OCI-M2 (cell line): ENCODE measurements at regions not wholly inside any gene's neighbourhood (a gene's known extent, or its start where the extent isn't known, plus 50 kb on each side); places are given as distances from the start of the nearest gene placed in this dataset.
"Not testable (repeated sequence)": the region's sequence is repeated elsewhere in the genome, so short reads cannot be mapped to it uniquely, and the experiment has no call there.

Experiments used
- DNase-seq: peaks from one replicate; lab custom pipeline; 2025; ENCODE audit not compliant: unreplicated experiment; lab: John Stamatoyannopoulos, UW

DNA sequence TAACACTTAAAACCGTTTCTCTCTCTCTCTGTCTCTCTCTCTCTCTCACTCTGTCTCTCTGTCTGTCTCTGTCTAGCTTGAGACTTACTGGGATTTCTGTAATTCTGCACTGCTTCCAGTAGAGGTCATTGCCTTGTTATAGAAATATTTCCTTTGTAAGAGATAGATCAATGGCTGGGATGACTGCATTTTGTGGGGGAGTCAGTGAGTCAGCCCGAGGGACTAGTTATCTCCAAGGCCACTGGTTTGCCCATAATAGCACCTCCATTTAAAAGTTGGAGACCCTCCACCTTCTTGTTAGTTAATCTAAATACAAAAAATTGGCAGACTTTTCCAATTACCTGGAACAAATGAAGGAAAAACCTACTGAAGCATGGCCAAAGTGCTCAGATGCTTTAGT lies 547.2 kb downstream of the LRRC70 start:
- no peak for DNase-seq

DNA sequence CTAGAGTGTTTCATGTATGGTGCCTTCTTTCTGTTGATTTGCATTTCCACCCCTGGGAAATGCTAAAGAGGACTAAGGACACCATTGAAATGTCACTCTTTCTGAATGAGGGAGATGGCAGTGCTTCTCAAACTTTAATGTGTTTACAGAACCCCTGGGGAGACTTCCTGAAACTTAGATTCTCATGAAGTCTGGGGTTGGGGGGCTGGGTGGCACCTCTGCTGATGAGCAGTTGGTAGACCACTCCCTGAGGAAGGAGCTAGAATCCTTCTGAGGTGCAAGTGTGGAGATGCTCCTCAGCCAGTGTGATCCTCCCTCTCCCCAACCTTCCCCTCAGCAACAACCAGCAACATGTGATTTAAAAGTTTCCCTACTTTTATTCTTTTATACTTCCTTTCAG lies 546.8 kb downstream of the LRRC70 start:
- no peak for DNase-seq

DNA sequence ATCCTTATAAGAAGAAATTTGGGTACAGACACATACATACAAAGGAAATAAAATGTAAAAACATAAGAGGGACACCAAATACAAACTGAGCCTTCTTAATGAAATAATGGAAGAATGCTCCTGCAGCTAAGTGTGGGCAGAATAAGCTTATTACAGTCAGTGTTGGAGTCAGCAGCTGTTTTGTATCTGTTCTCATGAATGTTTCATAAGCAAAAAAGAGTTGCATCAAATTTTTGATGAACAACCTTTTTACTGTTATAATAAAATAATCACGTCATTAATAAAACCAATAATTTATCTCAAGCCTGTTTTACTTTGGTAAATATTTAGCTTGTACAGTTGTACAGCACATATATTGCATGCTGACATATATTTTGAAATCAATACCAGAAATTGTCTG lies 545.6 kb downstream of the LRRC70 start:
- no peak for DNase-seq

DNA sequence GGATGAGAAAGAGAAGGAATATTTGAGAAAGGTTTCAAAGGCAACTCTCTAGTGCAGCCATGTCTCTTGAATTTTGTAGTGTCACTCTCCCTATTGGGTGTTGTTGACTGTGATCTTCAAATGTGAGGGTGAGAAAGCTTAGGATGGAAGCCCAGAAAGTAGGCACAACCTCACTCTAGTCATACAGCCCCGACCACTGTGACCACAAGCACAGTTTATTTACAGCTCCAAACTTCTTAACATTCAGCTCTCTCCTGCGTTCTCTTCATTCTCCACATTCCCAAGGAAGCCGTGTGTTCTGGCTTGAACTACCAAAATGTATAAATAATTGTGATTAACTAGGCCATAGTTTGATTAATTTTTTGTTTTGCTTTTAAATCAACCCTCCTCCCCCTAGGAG lies 542.9 kb downstream of the LRRC70 start:
- DNase-seq: no peak

DNA sequence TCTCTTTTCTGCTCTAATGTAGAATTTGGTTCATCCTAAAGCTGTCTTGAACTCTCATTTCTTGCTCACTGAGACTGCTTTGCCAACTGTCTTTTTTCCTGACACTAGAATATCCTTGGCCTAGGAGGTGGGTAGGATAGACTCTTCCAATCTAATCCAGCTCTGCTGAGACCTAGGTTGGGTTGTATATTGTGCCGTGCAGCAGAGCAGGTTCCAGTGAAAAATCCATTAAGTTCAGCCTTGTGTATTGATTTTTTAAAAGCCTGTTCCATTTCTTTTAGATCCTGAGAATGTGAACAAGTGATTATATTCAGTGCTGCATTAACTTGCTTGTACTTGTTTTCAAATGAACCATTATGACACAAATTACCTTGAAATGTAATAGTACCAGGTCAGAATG lies 539.6 kb downstream of the LRRC70 start:
- no peak for DNase-seq

DNA sequence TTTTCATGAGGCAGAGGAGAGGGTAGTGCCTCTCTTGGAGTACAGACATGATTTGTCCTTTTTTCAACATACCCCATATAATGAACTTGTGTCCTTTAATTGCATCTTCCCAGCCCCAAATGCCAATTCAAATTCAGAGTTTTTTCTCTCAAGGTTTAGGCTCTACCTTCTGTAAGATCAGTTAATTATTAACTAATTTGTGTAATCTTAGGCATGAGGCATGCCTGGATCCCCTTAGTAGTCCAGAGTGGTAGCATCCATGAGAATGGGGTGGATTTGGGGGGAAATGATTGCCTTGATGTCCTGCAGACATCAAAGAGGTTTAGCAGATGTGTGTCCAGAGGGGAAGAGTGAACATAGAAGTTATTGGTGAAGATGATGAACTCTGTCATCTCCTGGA lies 533.3 kb downstream of the LRRC70 start:
- no peak for DNase-seq

DNA sequence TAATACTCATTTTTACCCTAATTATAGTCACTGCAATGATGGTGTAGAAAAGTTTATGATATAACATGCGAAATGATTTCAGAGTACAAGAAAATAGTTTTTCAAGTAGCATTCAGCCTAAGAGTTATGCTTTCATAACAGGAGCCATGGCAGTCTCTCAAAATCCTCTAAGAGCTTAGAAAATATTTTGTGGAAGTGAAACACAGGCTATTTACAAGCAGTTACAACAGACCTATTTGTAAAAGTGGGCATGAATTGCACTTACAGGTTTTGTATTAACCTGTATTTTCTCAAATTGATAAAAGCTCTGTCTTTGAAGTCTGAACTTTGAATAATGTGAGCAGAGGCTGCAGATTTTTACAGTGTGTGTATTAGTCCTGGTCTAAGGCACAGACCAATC lies 523.3 kb downstream of the LRRC70 start:
- DNase-seq: no peak

DNA sequence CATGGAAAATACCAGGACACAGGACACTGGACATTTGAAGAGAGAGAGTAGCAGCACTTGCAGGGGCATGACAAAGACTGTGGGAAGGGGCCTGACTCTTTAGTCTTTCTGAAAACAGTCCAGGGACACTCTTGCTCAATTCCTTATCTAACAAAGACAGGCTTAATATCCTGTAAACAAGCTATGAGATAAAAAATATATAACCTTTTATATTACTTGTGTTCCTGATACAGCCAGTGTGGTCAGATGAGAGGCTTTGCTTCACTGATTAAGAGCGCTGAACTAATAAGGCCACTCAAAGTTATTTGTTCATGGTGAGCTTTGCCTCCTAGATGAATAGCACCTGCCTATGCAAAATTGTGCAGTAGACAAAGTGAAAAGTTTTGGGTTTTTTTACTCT lies 518.7 kb downstream of the LRRC70 start:
- DNase-seq: no peak

DNA sequence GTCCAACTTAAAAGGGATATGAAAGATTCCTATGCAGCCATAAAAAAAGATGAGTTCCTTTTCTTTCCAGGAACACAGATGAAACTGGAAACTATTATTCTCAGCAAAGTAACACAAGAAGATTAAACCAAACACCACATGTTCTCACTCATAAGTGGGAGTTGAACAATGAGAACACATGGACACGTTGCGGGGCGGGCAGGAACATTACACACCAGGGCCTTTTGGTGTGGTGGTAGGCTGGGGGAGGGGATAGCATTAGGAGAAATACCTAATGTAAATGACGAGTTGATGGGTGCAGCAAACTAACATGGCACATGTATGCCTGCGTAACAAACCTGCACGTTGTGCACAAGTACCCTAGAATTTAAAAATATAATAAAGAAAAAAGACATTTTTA lies 516.1 kb downstream of the LRRC70 start:
- DNase-seq: no peak

DNA sequence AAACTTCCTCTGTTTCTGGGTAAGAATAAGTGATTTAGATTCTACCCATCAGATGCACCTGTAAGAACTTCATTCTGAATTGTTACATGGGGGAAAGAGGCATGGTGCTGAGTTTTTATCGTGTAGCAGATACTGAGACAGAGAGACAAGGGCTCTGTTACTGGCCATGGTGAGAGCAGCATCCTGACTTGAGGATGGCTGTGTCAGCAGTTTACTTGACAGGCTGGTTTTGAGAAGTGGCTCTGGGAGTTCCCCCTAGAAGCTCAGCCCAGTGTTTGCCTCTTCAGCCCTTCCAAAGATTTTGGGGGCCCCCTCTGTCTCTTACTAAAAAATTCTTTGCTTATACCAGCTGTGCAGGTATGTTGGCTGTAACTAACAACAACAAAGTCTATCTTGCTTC lies 510.5 kb downstream of the LRRC70 start:
- no peak for DNase-seq

DNA sequence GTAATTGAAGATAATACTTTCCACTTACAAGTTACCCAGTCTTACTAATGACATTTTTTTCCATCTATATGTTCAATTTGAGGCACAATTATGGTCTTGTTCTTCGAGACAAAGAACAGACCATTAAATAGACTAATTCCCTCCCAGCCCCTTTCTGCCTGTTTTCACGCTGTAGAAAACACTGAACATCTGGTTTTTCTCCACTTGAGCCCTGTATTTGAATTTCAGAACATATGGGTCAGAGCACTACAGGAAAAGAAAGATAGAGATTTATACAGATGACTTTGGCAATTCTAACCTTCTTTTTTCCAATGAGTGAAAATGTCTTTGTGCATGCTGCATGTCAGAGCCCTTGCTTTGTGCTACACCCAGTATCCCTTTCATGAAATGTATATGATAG lies 506.9 kb downstream of the LRRC70 start:
- DNase-seq: no peak

DNA sequence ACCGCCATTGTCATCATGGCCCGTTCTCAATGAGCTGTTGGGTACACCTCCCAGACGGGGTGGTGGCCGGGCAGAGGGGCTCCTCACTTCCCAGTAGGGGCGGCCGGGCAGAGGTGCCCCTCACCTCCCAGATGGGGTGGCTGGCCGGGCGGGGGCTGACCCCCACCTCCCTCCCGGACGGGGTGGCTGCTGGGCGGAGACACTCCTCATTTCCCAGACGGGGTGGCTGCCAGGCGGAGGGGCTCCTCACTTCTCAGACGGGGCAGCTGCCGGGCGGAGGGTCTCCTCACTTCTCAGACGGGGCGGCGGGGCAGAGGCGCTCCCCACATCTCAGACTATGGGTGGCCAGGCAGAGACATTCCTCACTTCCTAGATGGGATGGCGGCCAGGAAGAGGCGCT lies 505.1 kb downstream of the LRRC70 start:
- DNase-seq: not testable (repeated sequence)

DNA sequence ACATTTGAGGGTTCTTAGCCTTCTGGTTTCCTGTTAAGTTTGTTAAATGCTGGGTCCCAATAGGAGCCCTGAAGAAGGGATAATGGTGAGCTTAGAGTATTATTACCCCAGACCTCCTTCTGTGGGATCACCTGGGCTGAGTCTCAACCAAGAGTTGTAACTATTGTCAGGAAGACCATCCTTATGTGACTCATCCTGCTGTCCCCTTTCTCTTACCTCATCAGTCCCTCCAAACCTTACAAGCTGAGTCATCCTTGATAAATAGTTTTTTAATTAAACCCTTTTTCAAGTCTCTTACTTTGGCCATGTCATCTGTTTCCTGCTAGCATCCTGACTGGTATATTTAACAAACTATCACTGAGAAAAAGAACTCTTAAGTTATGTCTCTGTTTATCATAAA lies 502.8 kb downstream of the LRRC70 start:
- no peak for DNase-seq

DNA sequence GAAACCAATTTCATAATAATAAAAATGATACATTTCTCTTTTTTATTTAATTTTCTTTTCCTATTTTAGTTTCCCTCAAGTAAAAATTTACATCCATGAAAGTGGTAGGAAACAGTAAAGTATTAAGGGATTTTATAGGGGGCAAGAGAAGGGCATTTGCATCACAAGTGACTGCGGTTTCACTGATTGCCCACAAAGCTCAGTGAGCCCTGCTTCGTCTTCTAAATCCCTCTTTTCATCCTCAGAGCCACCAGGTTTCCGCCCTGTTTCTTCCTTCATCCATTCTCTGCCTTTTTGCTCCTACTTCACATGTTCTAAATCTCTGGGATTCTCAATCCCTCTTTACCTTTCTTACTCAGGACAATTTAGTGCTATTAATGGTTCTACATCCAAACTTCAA lies 491.4 kb downstream of the LRRC70 start:
- DNase-seq: no peak

DNA sequence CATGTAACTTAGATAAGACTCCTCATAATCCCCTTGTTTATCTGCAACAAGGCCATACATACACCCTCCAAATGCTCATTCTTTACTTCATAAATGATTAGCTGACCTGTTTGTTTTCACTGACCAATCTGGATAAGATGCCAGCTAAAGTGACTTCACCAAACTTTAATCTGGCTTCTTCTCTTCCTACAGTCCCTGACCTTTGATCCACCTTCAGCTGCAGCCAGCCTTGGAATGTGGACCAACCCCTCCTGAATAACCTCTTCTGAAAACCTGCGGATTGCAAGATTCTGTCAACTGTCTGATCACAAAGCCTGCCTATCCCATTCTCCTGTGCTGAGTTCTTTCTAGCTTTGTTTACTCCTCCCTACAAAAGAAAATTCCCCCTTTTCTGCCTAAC lies 476.8 kb downstream of the LRRC70 start:
- DNase-seq: no peak

DNA sequence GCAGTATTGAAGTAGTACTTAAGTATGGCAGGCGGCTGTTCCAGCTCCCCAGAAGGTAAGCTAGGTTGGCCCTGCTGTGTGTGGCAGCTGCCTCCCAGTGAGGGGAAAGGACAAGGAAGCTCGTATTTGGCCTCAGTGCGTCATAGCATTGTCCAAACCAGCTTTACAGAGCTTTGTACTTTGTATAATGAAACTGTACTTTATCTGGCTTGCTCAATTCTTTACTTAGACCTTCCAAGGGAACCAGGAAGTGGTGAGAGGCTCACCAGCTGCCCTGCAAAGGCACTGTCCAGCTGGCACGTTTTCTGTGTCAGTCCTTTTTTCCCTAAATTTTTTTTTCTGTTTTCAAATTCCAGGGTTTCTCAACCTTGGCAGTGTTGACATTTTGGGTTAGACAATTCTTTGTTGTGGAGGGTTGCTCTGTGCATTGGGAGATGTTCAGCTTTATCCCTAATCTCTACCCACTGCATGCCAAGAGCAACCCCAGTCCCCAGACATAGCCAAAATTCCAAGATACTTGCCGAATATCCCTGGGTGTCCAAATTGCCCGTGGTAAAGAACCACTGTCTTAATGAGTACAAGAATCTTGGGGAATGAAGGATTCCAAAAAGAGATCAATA lies 474.5 kb downstream of the LRRC70 start:
- DNase-seq: no peak

DNA sequence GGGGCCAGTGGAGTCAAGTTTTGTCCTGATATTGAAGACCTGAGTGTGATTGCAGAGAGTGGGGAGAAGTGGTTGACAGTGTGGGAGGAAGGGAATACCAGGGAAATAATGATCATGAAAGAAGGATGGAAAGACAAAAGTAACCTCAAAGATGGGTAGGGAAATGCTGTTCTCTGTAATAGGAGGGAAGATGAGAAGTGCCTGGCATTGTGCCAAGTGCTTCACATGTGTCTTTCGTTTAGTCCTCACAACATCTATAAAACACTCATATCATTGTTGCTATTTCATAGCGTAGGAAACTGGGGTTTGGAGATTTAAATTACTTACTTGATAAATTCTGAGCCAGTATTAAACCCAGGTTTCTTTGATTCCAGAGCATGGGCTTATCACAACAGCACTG lies 472.3 kb downstream of the LRRC70 start:
- no peak for DNase-seq

DNA sequence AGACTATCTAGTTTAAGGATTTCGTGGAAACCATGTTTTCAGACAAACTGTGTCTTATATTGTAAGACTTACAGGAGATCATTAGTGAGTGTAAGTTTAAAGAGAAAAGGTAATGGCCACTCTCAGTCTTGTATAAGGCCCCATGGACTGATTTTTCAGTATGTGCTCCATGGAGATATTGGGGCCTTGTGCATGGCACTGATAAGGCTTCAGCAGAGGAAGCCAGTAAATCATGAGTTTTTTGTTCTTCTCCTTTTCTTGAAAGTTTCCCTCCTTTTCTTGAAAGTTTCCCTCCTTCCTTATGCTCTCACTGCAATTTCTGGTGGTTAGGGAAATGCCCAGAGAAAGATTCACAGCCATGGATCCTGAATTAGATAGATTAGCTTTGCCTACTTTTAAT lies 471.3 kb downstream of the LRRC70 start:
- no peak for DNase-seq

DNA sequence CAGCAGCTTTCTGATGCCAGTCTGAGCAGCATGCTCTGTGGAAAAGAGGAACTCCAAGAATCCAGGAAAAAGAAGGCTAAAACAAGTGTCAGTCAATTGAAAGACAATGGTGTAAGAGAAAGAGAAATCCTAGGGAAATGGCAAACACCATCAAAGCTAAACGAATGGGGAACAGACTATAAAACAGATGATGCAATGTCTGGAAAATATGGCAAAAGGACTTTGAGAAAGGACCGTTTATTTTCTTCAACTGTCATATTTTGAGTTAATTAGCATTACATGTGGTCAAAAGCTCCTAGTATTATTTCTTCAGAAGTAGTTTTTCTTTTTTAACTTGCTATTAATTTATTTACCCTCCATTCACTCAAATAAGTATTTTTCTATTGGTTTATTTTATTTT lies 465.2 kb downstream of the LRRC70 start:
- DNase-seq: no peak

DNA sequence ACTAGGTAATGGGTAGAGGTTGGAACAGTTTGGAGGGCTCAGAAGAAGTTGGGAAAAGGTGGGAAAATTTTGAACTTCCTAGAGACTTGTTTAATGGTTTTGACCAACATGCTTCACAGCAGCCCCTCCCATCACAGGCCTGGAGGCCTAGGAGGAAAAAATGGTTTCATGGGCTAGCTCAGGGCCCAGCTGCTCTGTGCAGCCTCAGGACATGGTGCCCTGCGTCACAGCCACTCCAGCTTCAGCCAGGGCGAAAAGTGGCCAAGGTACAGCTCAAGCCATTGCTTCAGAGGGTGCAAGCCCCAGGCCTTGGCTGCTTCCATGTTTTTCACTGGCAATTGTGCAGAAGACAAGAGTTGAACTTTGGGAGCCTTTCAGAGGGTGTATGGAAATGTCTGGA lies 453.7 kb downstream of the LRRC70 start:
- DNase-seq: no peak

DNA sequence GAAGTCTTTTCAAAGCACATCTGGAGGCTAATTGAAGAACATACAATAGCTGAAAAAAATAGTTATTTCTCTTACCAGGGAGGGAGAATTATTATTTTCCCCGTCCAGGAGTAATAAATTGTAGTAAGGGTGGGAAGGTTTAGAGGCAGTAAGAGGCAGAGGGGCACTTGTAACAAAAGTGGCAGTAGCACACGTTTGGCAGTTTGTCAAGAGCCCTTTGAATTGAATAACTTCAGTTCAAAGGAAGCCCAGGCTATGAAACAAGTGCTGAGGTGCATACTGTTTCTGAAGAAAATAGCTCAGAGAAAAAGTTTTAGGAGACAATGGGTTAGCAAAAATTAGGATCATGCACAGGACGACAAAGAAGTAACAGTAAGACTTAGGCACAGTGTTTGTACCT lies 451.3 kb downstream of the LRRC70 start:
- no peak for DNase-seq

DNA sequence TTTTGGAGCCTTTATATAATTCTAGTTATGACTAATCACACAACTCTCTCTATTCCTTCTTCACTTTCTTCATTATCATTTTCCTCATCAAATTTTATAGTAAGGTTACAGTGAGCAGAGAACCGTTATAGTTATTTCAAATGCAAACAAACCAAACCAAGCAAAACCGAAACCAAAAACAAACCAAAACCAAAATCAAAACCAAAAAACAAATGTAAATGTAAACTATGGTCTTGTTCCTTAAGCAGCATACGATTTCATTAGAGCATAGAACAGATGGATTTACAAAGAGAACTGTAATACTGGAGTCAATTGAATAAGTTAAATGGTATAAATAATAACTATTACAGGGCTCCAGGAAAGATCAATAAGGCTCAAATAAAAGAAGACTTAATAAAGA lies 447.1 kb downstream of the LRRC70 start:
- no peak for DNase-seq

DNA sequence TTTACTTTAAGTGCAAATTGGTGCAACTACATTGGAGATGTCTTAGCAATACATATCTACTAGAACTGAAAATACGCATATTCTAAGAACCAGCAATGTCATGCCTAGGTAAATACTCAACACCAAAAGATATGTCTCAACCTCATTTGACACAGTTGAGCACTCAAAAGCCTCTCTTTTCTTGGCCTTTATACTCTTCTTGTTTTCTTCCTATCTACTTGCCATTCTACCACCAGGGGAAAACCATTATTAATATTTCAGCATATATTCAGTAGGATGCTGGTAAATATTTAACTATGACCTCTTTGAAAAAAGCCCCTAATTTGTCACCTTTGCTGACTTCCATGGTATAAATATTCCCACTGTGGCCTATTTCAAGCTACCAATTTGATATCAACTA lies 443.8 kb downstream of the LRRC70 start:
- DNase-seq: no peak

DNA sequence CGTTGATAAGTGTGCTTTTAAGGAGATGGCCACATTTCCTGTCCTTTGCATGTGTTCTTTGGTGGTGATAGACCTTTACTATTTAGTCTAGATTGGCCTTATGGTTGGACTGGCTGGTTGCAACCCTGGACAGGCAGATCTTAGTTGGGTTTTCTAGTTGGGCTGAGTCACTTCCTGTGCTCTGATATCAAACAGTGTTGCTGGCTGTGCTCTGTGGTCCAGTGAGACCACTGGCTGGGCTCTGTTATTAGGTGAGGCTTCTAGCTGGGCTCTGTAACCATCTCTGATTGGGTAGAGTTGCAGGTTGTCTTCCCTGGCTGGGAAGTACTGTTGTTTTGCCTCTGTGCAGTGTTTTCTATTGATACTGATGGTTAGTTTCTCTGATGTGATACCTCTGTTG lies 432.5 kb downstream of the LRRC70 start:
- DNase-seq: no peak
